ENCODE measurements at regions not wholly inside any gene's neighbourhood (a gene's known extent, or its start where the extent isn't known, plus 50 kb on each side); places are given as distances from the start of the nearest gene placed in this dataset.

GRCh38 chr2:71938108-71938507 is 209.6 kb downstream of the CYP26B1 start:
- Histone ChIP-seq H3K4me3 (no peak overlapping the region), H3K36me3 (no peaks in the 10 kb centered on the region), H3K9me3 (replicated peaks in 1 of 11) (no peaks in the 10 kb centered on the region), H3K9ac (no peak overlapping the region), H3K27ac (no peak overlapping the region), H4K20me1 (no peaks in the 10 kb centered on the region), H3K27me3 (no peaks in the 10 kb centered on the region), H3K4me2 (no peak overlapping the region), H3K4me1 (peaks cover 11 to 47% (median 45%) of the 10 kb centered on the region in 10 experiments; a peak in 19 of 20 replicates)
- TF ChIP-seq Cebpa-rat (IDR thresholded peaks at IDR 0.05) = no peak

GRCh38 chr2:71937396-71937795 is 210.3 kb downstream of the CYP26B1 start:
- Histone ChIP-seq H4K20me1 (no peaks in the 10 kb centered on the region), H3K4me2 (no peak overlapping the region), H3K36me3 (no peaks in the 10 kb centered on the region), H3K4me3 (no peak overlapping the region), H3K27me3 (no peaks in the 10 kb centered on the region), H3K9me3 (replicated peaks in 1 of 11) (no peaks in the 10 kb centered on the region), H3K27ac (no peak overlapping the region), H3K4me1 (peaks cover 6 to 40% (median 37%) of the 10 kb centered on the region in 10 experiments; a peak in 18 of 20 replicates), H3K9ac (no peak overlapping the region)
- TF ChIP-seq Cebpa-rat (IDR thresholded peaks at IDR 0.05) = no peak

DNA sequence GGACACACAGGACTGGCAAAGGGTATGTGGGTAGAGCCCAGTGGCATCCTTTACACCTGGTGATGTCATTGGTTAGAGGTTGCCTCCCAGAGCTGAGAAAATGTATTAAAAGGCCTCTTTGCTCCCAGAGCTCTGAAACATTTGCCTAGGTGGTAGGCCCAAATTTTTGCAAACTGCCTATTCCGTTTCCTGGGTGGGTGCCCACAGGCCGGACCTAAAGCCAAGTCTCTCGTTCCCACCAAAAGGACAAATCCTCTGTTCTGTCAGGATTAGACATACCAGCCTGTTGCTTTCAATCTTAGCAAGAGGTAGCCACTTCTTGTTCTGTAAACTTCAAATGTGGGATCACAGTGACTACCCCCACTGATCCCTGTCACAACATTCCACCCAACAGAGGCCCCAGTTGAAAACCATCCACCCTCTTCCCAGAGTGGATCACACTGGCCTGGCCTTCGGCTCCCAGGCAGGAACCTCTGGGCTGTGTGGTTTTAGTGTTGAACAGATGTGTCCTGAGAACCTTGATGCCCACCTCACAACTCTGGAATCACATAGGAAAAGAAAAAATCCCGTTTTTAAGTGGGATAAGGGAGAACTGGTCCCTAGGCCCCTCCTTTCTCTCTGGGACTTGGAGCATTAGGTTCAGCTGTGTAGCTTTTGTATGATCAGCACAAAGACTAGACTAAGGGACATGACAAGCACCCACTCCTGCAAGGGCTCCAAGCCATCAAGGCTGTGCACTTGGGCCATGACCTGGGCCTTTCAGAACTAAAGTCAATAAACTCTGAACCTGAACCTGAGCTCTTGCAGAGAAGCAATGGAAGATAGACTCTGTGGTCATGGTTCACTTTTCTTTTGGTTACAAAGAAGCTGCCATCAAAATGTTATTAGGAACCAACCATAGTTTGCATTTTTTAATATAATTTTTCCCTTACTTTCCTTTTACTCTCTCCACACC is 211.3 kb downstream of the CYP26B1 start:
- no peaks in the 10 kb centered on the region for H3K36me3 ChIP-seq
- no peak overlapping the region for H3K9ac ChIP-seq
- no peaks in the 10 kb centered on the region for H4K20me1 ChIP-seq
- H3K4me2 ChIP-seq = no peak overlapping the region
- no peak overlapping the region for H3K4me3 ChIP-seq
- no peak for TF ChIP-seq Cebpa-rat (IDR thresholded peaks at IDR 0.05)
- no peak overlapping the region for H3K27ac ChIP-seq
- H3K4me1 ChIP-seq = peaks cover 0 to 30% (median 27%) of the 10 kb centered on the region in 10 experiments; a peak in 16 of 20 replicates
- no peaks in the 10 kb centered on the region for H3K9me3 ChIP-seq (replicated peaks in 1 of 11)
- H3K27me3 ChIP-seq = no peaks in the 10 kb centered on the region

GRCh38 chr2:71935262-71935848 is 212.3 kb downstream of the CYP26B1 start:
- Histone ChIP-seq H3K27me3 (no peaks in the 10 kb centered on the region), H3K4me3 (no peak overlapping the region), H4K20me1 (no peaks in the 10 kb centered on the region), H3K4me1 (peaks cover 0 to 20% (median 17%) of the 10 kb centered on the region in 10 experiments; a peak in 15 of 20 replicates), H3K36me3 (no peaks in the 10 kb centered on the region), H3K27ac (no peak overlapping the region), H3K9ac (no peak overlapping the region), H3K9me3 (replicated peaks in 1 of 11) (no peaks in the 10 kb centered on the region), H3K4me2 (no peak overlapping the region)
- no peak for TF ChIP-seq Cebpa-rat (IDR thresholded peaks at IDR 0.05)

- Histone ChIP-seq H3K27me3 (no peaks in the 10 kb centered on the region), H3K9me3 (replicated peaks in 1 of 11) (no peaks in the 10 kb centered on the region), H3K9ac (no peak overlapping the region), H3K4me3 (no peak overlapping the region), H3K36me3 (no peaks in the 10 kb centered on the region), H3K4me2 (no peak overlapping the region; a peak in 1 of 22 replicates), H4K20me1 (no peaks in the 10 kb centered on the region), H3K27ac (no peak overlapping the region), H3K4me1 (peaks cover 0 to 14% (median 11%) of the 10 kb centered on the region in 10 experiments; a peak in 15 of 20 replicates)
- peak in 3 of 11 experiments; percentile 9 to 64 (median 32); a peak in 1 of 22 replicates for TF ChIP-seq Cebpa-rat (IDR thresholded peaks at IDR 0.05)
Measured at GRCh38 chr2:71934595-71935261, 212.9 kb downstream of the CYP26B1 start.

DNA sequence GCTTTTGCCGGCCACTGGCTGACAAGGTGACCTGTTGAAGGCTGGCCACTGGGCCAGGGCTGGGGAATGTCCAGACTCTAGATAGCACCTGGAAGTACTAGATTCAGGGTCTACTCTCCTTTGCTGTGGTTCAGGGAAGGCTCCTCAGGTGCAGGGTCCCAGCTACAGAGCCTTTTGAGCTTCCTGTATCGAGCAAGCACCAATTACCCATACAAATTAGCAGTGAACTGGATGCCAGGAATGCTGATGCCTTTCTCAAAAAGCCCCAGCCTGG is 213.4 kb downstream of the CYP26B1 start:
- Histone ChIP-seq H3K9ac (no peak overlapping the region), H3K27me3 (no peaks in the 10 kb centered on the region), H3K4me2 (no peak overlapping the region; a peak in 1 of 22 replicates)

GRCh38 chr2:71933467-71934319 is 214.0 kb downstream of the CYP26B1 start:
- no peaks in the 10 kb centered on the region for H4K20me1 ChIP-seq
- peaks cover 0 to 3% (median under 1%) of the 10 kb centered on the region in 10 experiments; a peak in 8 of 20 replicates for H3K4me1 ChIP-seq
- no peaks in the 10 kb centered on the region for H3K36me3 ChIP-seq
- H3K9ac ChIP-seq = no peak overlapping the region
- no peak overlapping the region for H3K27ac ChIP-seq
- H3K27me3 ChIP-seq = no peaks in the 10 kb centered on the region
- no peak overlapping the region for H3K4me2 ChIP-seq
- H3K9me3 ChIP-seq (replicated peaks in 1 of 11) = no peaks in the 10 kb centered on the region
- no peak overlapping the region for H3K4me3 ChIP-seq
- no peak for TF ChIP-seq Cebpa-rat (IDR thresholded peaks at IDR 0.05)

More for the DNA sequence above, 213.4 kb downstream of the CYP26B1 start:
- no peak for TF ChIP-seq Cebpa-rat (IDR thresholded peaks at IDR 0.05)
- Histone ChIP-seq H3K9me3 (replicated peaks in 1 of 11) (no peaks in the 10 kb centered on the region), H3K4me3 (no peak overlapping the region), H3K36me3 (no peaks in the 10 kb centered on the region), H4K20me1 (no peaks in the 10 kb centered on the region), H3K4me1 (peaks cover 0 to 9% (median 6%) of the 10 kb centered on the region in 10 experiments; a peak in 15 of 20 replicates), H3K27ac (no peak overlapping the region)

- Histone ChIP-seq H3K4me2 (no peak overlapping the region), H3K27me3 (no peaks in the 10 kb centered on the region), H4K20me1 (no peaks in the 10 kb centered on the region), H3K9ac (no peak overlapping the region), H3K4me1 (no peaks in the 10 kb centered on the region), H3K4me3 (no peak overlapping the region), H3K9me3 (replicated peaks in 1 of 11) (no peaks in the 10 kb centered on the region), H3K27ac (no peak overlapping the region), H3K36me3 (no peaks in the 10 kb centered on the region)
- TF ChIP-seq Cebpa-rat (IDR thresholded peaks at IDR 0.05) = no peak
Measured at GRCh38 chr2:71932780-71933466, 214.7 kb downstream of the CYP26B1 start.

All from BLaER1 treated with 17β-estradiol and CSF1 and Interleukin-3, amounts not matched to agents 10 nM and 100 nM (cell line).